Adrenal gland (tissue), 9 donors: ENCODE measurements at regions not wholly inside any gene's neighbourhood (a gene's known extent, or its start where the extent isn't known, plus 50 kb on each side); places are given as distances from the start of the nearest gene placed in this dataset.
"Not testable (repeated sequence)": the region's sequence is repeated elsewhere in the genome, so short reads cannot be mapped to it uniquely, and the experiment has no call there.

Experiments
- DNase-seq, 7 donors: peaks; one replicate each; pipeline ENCODE4 v3.0.0-alpha.2; 2019 to 2020
- H3K27ac ChIP-seq, 5 donors: fragments of 200-600 bp; sonication (generic) in 4 of 5; 1 replicate in 3 of 5; 2 replicates in 2 of 5; pipeline versions ENCODE4 v1.5.1 to v1.8.0; 2016 to 2020; ENCODE audit warnings: mild to moderate bottlenecking in 1 of 5
- H3K27me3 ChIP-seq: fragments of 200-600 bp; 2 replicates; pipeline ENCODE4 v1.8.0; 2021
- H3K36me3 ChIP-seq, 2 donors: fragments of 200-600 bp; replicated peaks in 1 of 2; 1 replicate in 1 of 2; 2 replicates in 1 of 2; pipeline versions ENCODE4 v1.5.1 to v1.8.0; 2018 to 2022
- H3K4me1 ChIP-seq, 2 donors: fragments of 200-600 bp; replicated peaks in 1 of 2; 1 replicate in 1 of 2; 2 replicates in 1 of 2; pipeline versions ENCODE4 v1.5.1 to v1.8.0; 2018 to 2021
- H3K4me3 ChIP-seq, 4 donors: fragments of 200-600 bp; sonication (generic) in 3 of 4; one replicate each; pipeline ENCODE4 v1.5.1; 2016 to 2018
- H3K9me3 ChIP-seq, 3 donors: fragments of 200-600 bp; sonication (generic) in 1 of 3; replicated peaks in 1 of 3; 1 replicate in 2 of 3; 2 replicates in 1 of 3; pipeline versions ENCODE4 v1.5.1 to v1.8.0; 2016 to 2021
- POLR2A ChIP-seq, 2 donors: fragments of 450-650 bp; IDR thresholded peaks; one replicate each; pipeline ENCODE4 v1.6.1; 2017; ENCODE audit warnings: antibody characterized with exemption in 2 of 2, mild to moderate bottlenecking in 2 of 2, moderate library complexity in 1 of 2
- WGBS, 4 donors: extraction: QIAGEN DNeasy Blood & Tissue Kit in 2 of 4; methylation state at CpG; one replicate each; pipeline versions ENCODE4 v1.1.5 to v1.1.7; 2013 to 2017; 5-methylcytosine and 5-hydroxymethylcytosine counted together
- intact Hi-C, 2 donors: fragments of 100-400 bp; cut with DNase I; formaldehyde crosslinking; loops; one replicate each; pipeline versions ENCODE4 v1.14.1 to v1.15.0; 2022 to 2023
- TF ChIP-seq, protein P1 (sequence below), 6 experiments: fragments of 450-650 bp in 4 of 6; fragments of 200-600 bp in 2 of 6; sonication (generic) in 1 of 6; IDR thresholded peaks; 1 replicate in 5 of 6; 2 replicates in 1 of 6; pipeline versions ENCODE4 v1.5.1 to v1.8.0; 2016 to 2021; ENCODE audit warnings: antibody characterized with exemption in 6 of 6, mild to moderate bottlenecking in 2 of 6, moderate library complexity in 1 of 6
- donor health status: healthy with polysubstance abuse.
- donor health status: Bipolar disorder and iron deficiency.
- donor health status: DM: yes; HTN: yes; CAD: no.
- donor health status: DM: no; HTN: no; CAD: no.
- donor health status: DM: no; HTN: no; CAD: no.

DNA sequence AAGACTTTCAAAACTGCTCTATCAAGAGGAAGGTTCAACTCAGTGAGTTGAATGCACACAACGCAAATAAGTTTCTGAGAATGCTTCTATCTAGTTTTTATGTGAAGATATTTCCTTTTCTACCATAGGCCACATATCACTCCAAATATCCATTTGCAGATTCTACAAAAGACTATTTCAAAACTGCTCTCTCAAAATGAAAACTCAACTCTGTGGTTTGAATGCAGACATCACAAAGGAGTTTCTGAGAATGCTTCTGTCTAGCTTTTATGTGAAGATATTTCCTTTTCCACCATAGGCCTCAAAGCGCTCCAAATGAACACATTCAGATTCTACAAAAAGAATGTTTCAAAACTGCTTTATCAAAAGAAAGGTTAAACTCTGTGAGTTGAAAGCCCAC, 1093.1 kb upstream of the DEFB115 start:
- DNase-seq, H3K4me3 ChIP-seq, H3K9me3 ChIP-seq, H3K4me1 ChIP-seq, H3K27ac ChIP-seq, H3K36me3 ChIP-seq, intact Hi-C loops, H3K27me3 ChIP-seq: not testable (repeated sequence)
- WGBS, 4 donors = 86 to 92% (median 87%) methylated on average over 2 of the region's 2 CpGs

DNA sequence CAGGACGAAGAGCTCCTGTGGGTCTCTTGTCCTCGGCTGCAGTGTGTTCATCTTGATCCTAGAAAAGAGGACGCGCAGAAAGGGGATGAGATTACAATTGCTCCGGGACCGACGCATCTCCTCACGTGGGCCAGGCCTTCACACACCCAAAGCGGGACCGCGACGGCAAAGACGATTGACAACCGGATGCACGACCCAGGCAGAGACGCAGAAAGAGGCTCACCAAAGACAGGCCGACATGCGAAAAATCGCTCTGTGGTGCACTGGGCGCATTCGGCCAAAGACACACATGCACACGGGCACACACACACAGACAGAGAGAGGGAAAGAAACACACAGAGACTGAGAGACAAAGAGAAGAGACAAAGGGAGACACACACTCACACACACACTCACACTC, 1089.9 kb upstream of the DEFB115 start:
- Histone ChIP-seq H3K9me3 (no peaks in the 10 kb centered on the region), H3K4me1 (no peaks in the 10 kb centered on the region), H3K4me3 (no peak overlapping the region), H3K27ac (no peak overlapping the region), H3K27me3 (no peaks in the 10 kb centered on the region), H3K36me3 (no peaks in the 10 kb centered on the region)
- intact Hi-C loops = no loop called here
- WGBS, 4 donors = 86 to 93% (median 92%) methylated on average over 22 of the region's 22 CpGs
- TF ChIP-seq, protein P1, sequence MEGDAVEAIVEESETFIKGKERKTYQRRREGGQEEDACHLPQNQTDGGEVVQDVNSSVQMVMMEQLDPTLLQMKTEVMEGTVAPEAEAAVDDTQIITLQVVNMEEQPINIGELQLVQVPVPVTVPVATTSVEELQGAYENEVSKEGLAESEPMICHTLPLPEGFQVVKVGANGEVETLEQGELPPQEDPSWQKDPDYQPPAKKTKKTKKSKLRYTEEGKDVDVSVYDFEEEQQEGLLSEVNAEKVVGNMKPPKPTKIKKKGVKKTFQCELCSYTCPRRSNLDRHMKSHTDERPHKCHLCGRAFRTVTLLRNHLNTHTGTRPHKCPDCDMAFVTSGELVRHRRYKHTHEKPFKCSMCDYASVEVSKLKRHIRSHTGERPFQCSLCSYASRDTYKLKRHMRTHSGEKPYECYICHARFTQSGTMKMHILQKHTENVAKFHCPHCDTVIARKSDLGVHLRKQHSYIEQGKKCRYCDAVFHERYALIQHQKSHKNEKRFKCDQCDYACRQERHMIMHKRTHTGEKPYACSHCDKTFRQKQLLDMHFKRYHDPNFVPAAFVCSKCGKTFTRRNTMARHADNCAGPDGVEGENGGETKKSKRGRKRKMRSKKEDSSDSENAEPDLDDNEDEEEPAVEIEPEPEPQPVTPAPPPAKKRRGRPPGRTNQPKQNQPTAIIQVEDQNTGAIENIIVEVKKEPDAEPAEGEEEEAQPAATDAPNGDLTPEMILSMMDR (IDR thresholded peaks at IDR 0.05) = no peak
- no peak for TF ChIP-seq POLR2A (IDR thresholded peaks at IDR 0.05)
- no peak for DNase-seq

DNA sequence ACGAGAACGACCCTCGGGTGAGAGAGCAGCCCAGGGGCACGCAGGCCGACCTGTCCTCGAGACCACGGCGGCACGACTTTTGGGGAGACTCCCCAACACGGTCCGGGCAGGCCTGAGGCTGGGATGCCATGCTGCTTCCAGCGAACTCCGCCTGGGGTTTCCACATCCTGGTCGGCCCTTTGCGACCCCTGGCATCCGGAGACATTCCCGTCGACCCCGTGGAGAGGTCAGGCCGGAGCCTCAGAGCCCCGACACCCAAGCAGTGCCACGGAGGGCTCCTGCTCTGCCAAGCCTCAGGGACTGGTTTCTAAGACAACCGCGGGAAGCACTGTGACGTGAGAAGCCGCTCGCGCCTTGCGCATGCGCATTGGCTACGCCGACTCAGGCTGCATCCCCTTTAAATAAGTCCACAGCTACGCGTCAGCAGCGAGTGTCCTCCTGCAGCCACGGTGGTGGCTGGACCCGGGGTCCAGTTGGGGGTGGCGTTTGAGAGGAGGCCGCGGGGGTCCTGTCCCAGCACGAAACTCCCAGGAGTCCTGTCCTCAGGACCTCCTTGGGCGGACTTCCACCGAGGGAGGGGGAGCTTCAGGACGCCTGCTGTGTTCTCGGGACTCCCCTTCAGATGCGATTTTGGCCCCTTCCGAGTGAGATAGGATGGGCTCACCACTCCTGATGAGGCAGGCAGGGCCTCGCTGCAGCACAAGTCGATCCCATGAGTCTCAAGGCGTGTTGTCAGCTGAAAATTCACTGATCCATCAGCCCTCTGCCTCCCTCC, 1089.3 kb upstream of the DEFB115 start:
- Histone ChIP-seq H3K27me3 (no peaks in the 10 kb centered on the region), H3K4me3 (no peak overlapping the region), H3K9me3 (no peaks in the 10 kb centered on the region), H3K36me3 (no peaks in the 10 kb centered on the region), H3K4me1 (no peaks in the 10 kb centered on the region), H3K27ac (no peak overlapping the region)
- peak in 2 of 7 donors; percentile 16 to 49 for DNase-seq
- intact Hi-C loops = no loop called here
- TF ChIP-seq, protein P1 (IDR thresholded peaks at IDR 0.05) = no peak
- no peak for TF ChIP-seq POLR2A (IDR thresholded peaks at IDR 0.05)
- 42 to 76% (median 56%) methylated on average over 14 to 50 of the region's 50 CpGs for WGBS, 4 donors

DNA sequence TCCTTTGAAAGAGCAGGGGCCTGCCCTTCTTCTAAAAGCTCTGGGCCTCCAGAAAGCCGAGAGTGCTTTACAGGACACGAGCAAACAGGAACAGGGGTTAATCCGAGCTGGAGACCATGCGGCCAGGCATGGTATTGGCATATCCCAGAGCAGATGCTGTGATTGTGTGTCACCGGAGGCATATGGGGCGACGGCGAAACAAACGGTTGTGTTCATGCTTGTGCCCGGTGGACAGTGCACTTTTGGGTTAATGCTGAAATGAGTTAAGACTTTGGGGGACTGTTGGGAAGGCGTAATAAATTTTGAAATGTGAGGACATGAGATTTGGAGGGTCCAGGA, 1088.7 kb upstream of the DEFB115 start:
- H3K27me3 ChIP-seq = no peaks in the 10 kb centered on the region
- no peaks in the 10 kb centered on the region for H3K9me3 ChIP-seq
- DNase-seq = no peak
- 68 to 82% (median 78%) methylated on average over 11 of the region's 11 CpGs for WGBS, 4 donors
- no peak overlapping the region for H3K4me3 ChIP-seq
- no peaks in the 10 kb centered on the region for H3K36me3 ChIP-seq
- intact Hi-C loops = no loop called here
- no peaks in the 10 kb centered on the region for H3K4me1 ChIP-seq
- TF ChIP-seq, protein P1 (IDR thresholded peaks at IDR 0.05) = no peak
- TF ChIP-seq POLR2A (IDR thresholded peaks at IDR 0.05) = no peak
- H3K27ac ChIP-seq = no peak overlapping the region

DNA sequence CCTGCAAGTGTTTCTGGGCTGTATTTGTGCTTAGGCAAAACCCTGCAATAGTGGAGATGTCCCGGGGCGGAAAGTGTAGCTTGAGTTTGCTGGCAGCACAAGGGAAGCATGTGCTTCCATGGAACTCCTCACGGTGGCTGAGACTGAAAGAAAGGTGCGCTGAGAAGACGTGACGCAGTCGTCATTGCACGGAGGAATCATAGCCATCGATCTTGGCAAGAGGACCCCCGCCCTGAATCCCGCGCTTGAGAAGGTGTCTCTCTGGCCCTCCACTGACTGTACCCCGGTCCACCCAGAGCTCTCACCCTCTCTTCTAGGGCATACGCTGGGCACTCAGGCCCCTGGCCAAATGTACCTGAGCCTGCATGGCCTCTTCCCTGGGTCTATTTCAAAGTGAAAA, 1081.8 kb upstream of the DEFB115 start:
- H3K9me3 ChIP-seq = no peaks in the 10 kb centered on the region
- no peaks in the 10 kb centered on the region for H3K4me1 ChIP-seq
- intact Hi-C loops = no loop called here
- no peak overlapping the region for H3K4me3 ChIP-seq
- TF ChIP-seq POLR2A (IDR thresholded peaks at IDR 0.05) = no peak
- TF ChIP-seq, protein P1 (IDR thresholded peaks at IDR 0.05) = no peak
- H3K27me3 ChIP-seq = no peaks in the 10 kb centered on the region
- WGBS, 4 donors = 70 to 75% (median 72%) methylated on average over 13 to 14 of the region's 14 CpGs
- no peak overlapping the region for H3K27ac ChIP-seq
- no peak for DNase-seq
- H3K36me3 ChIP-seq = no peaks in the 10 kb centered on the region

DNA sequence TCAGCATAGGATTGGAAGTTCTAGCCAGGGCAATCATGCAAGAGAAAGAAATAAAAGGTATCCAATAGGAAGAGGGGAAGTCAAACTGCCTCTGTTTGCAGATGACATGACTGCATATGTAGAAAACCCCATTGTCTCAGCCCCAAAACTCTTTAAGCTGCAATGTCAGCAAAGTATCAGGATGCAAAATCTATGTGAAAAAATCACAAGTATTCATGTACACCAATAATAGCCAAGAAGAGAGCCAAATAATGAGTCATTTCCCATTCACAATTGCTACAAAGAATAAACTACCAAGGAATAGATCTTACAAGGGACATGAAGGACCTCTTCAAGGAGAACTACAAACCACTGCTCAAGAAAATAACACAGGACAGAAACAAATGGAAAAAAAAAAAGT, 1074.3 kb upstream of the DEFB115 start:
- H3K9me3 ChIP-seq, DNase-seq, H3K27me3 ChIP-seq, H3K27ac ChIP-seq, intact Hi-C loops, H3K4me1 ChIP-seq, H3K36me3 ChIP-seq, H3K4me3 ChIP-seq: not testable (repeated sequence)

DNA sequence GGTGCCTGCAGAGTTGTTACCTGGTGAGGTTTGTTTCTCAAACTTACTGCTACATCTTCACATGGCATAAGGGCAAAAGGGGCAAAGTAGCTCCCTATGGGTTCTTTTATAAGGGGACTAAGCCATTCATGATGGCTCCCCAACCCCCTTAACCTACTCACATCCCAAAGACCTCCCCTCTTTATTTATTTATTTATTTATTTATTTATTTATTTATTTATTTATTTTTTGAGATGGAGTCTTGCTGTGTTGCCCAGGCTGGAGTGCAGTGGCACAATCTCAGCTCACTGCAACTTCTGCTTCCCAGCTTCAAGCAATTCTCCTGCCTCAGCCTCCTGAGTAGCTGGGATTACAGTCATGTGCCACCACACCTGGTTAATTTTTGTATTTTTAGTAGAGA, 1065.7 kb upstream of the DEFB115 start:
- intact Hi-C loops, DNase-seq, H3K9me3 ChIP-seq, H3K27me3 ChIP-seq, H3K36me3 ChIP-seq, H3K27ac ChIP-seq, H3K4me1 ChIP-seq, H3K4me3 ChIP-seq: not testable (repeated sequence)

DNA sequence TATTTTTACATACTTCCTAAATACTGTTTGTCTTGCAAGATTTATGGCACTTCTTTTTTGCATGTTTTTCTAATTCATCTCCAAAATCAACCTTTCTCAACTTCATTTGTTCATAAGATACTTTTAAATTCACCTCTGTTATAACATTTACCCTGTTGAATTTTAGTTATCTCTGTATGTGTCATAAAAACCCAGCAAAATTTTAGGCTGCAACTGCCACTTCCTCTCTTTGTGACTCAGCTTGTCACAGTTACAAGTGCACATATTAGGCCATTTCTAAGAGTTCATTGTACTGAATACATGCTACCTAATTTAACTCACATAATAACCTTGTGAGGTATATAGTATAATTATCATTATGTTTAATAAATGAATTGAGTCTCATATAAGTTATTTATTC, 1023.0 kb upstream of the DEFB115 start:
- intact Hi-C loops, H3K4me1 ChIP-seq, H3K27ac ChIP-seq, H3K36me3 ChIP-seq, DNase-seq, H3K27me3 ChIP-seq, H3K9me3 ChIP-seq, H3K4me3 ChIP-seq: not testable (repeated sequence)
